Activated CD8-positive, alpha-beta memory T cell treated with anti-CD3 and anti-CD28 coated beads for 24 hours (primary cell): ENCODE measurements at regions not wholly inside any gene's neighbourhood (a gene's known extent, or its start where the extent isn't known, plus 50 kb on each side); places are given as distances from the start of the nearest gene placed in this dataset.
"Not testable (repeated sequence)": the region's sequence is repeated elsewhere in the genome, so short reads cannot be mapped to it uniquely, and the experiment has no call there.

Experiments
- DNase-seq: peaks from one replicate; pipeline ENCODE4 v3.0.0-alpha.2; 2020

GRCh38 chr16:65745201-65745708 lies 621.2 kb upstream of the CDH5 start:
- no peak for DNase-seq

GRCh38 chr16:65744401-65744800 lies 622.1 kb upstream of the CDH5 start:
- DNase-seq: no peak

- no peak for DNase-seq
These were observed 621.7 kb upstream of the CDH11 start for GRCh38 chr16:65743558-65743957.

GRCh38 chr16:65740711-65741110 lies 618.8 kb upstream of the CDH11 start:
- DNase-seq: no peak

GRCh38 chr16:65739518-65739917 lies 617.7 kb upstream of the CDH11 start:
- no peak for DNase-seq

- no peak for DNase-seq
These were observed 616.0 kb upstream of the CDH11 start for GRCh38 chr16:65737831-65738230.

GRCh38 chr16:65735615-65736014 lies 613.8 kb upstream of the CDH11 start:
- not testable (repeated sequence) for DNase-seq

GRCh38 chr16:65733721-65734120 lies 611.9 kb upstream of the CDH11 start:
- no peak for DNase-seq

GRCh38 chr16:65731833-65732232 lies 610.0 kb upstream of the CDH11 start:
- no peak for DNase-seq

GRCh38 chr16:65728652-65729051 lies 606.8 kb upstream of the CDH11 start:
- no peak for DNase-seq

- DNase-seq: no peak
These were observed 606.3 kb upstream of the CDH11 start for GRCh38 chr16:65728167-65728566.

GRCh38 chr16:65727534-65728137 lies 605.8 kb upstream of the CDH11 start:
- no peak for DNase-seq

- DNase-seq: no peak
These were observed 603.4 kb upstream of the CDH11 start for GRCh38 chr16:65725156-65725845.

GRCh38 chr16:65722429-65722828 lies 600.6 kb upstream of the CDH11 start:
- DNase-seq: no peak

GRCh38 chr16:65717846-65718245 lies 596.0 kb upstream of the CDH11 start:
- no peak for DNase-seq

- DNase-seq: no peak
These were observed 595.2 kb upstream of the CDH11 start for GRCh38 chr16:65716737-65717700.

GRCh38 chr16:65713181-65713808 lies 591.4 kb upstream of the CDH11 start:
- no peak for DNase-seq

- no peak for DNase-seq
These were observed 588.2 kb upstream of the CDH11 start for GRCh38 chr16:65710107-65710506.

- no peak for DNase-seq
These were observed 583.0 kb upstream of the CDH11 start for GRCh38 chr16:65704866-65705265.

GRCh38 chr16:65702707-65703402 lies 581.0 kb upstream of the CDH11 start:
- DNase-seq: no peak

GRCh38 chr16:65700596-65700995 lies 578.7 kb upstream of the CDH11 start:
- DNase-seq: no peak

- DNase-seq: no peak
These were observed 577.0 kb upstream of the CDH11 start for GRCh38 chr16:65698791-65699321.
